HG02642 (cell line): ENCODE measurements at regions not wholly inside any gene's neighbourhood (a gene's known extent, or its start where the extent isn't known, plus 50 kb on each side); places are given as distances from the start of the nearest gene placed in this dataset.

Experiments
- ATAC-seq: cut with Tn5 transposase; IDR thresholded peaks from one replicate; pipeline ENCODE4 v1.9.1; 2021; ENCODE audit warnings: mild to moderate bottlenecking; ENCODE audit not compliant: unreplicated experiment, poor library complexity

- ATAC-seq = no peak
Measured at GRCh38 chr15:54854667-54855066, 342.1 kb downstream of the RSL24D1 start.

DNA sequence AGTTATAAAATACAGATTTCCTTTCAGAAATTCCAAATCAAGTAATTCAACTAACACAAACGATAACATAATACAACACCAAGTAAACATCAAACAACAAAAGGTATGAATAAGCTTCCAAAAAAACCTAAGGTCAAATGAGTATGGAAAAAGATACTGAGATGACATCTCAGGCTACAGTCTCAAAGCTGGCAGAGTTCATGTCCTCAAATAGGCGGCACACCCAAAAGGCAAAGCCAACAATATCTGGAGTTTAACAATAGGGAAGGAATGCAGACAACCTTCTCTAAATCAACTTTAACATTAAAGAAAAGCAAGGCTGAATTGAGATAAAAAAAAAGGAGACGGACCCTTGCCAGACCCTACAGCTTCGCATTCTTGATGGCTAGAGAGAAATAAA is 346.6 kb downstream of the RSL24D1 start:
- no peak for ATAC-seq

DNA sequence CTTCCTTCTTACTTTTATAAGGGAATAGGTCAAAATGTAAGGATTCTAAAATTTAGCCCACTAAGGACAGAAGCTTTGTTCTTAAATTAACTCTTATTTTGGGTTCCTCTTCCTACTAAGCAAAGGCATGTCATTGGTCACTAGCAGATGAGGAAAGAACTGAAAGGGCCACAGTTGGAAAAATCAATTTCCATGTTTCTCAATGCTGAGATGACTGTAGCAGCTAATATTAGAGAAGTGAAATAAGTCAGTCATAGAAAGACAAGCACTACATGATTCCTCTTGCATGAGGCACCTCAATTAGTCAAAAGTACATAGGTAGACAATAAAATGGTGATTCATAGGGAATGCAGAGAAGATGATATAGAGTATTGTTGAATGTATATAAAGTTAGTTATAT is 353.7 kb downstream of the RSL24D1 start:
- no peak for ATAC-seq

GRCh38 chr15:54841701-54842305 is 354.9 kb downstream of the RSL24D1 start:
- ATAC-seq = no peak

GRCh38 chr15:54840621-54841398 is 355.9 kb downstream of the RSL24D1 start:
- no peak for ATAC-seq

DNA sequence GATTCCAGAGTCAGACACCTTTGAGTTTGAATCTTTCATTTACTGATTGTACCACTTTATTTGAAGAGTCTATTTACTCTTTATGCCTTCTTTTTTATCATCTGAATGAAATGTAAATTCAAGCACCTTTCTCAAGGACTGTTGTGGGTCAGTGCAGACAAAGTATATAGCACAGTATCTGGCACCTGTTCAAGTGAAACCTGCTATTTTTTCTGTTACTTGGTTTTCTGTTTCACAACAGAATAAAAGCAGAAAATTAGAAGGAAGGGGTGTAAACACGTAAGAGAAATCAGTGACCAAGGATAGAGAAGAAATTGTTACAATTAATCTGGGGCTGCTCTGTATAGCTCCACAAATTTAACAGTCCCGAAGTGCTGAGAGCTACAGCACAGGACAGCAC is 357.4 kb downstream of the RSL24D1 start:
- no peak for ATAC-seq

GRCh38 chr15:54836052-54836795 is 360.5 kb downstream of the RSL24D1 start:
- no peak for ATAC-seq

- no peak for ATAC-seq
Measured at GRCh38 chr15:54829821-54830220, 366.9 kb downstream of the RSL24D1 start.

- ATAC-seq = no peak
Measured at GRCh38 chr15:54820811-54821210, 375.9 kb downstream of the RSL24D1 start.

GRCh38 chr15:54820098-54820497 is 376.6 kb downstream of the RSL24D1 start:
- ATAC-seq = no peak

- no peak for ATAC-seq
Measured at GRCh38 chr15:54816401-54816800, 380.3 kb downstream of the RSL24D1 start.

DNA sequence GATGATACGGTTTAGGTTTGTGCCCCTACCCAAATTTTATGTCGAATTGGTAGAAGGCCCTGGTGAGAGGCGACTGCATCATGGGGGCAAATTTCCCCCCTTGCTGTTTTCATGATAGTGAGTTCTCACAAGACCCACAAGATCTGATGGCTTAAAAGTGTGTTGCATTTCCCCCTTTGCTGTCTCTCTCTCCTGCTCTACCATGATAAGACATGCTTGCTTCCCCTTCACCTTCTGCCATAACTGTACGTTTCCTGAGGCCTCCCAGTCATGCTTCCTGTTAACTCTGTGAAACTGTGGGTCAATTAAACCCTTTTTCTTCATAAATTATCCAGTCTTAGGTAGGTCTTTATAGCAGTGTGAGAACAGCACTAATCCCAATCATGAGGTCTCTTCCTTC is 381.2 kb downstream of the RSL24D1 start:
- no peak for ATAC-seq

- no peak for ATAC-seq
Measured at GRCh38 chr15:54812383-54812782, 384.4 kb downstream of the RSL24D1 start.

- ATAC-seq = no peak
Measured at GRCh38 chr15:54810496-54810895, 386.2 kb downstream of the RSL24D1 start.

DNA sequence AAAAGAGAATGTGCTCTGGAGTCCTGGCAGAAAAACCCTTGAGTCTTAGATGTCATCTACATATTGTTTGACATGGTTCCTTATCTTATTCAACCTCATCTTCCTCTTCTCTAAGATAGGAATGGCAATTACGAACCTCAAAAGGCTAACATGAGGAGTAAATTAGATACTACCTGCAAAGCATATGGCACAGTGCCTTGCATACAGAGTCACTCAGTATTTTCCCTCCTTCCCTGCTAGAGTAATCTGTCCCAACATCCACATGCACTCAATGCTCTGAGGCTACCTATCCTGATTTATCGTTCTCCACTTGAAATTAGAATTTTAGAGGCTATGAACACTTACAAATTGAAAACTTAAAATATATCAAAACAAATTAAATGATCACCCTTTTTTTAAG is 386.7 kb downstream of the RSL24D1 start:
- ATAC-seq = no peak

DNA sequence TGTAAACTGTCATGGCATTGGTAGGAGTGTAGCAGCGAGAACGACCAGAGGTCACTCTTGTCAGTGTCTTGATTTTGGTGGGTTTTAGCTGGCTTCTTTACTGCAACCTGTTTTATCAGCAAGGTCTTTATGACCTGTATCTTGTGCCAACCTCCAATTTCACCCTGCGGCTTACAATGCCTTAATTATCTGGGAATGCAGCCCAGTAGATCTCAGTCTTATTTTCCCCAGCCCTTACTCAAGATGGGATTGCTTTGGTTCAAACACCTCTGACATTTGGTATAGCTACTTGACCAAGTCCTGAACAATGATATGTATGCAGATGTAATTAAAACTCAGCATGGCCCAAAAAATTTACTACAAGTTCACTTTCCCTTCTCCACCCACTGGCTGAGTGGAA is 388.4 kb downstream of the RSL24D1 start:
- no peak for ATAC-seq

DNA sequence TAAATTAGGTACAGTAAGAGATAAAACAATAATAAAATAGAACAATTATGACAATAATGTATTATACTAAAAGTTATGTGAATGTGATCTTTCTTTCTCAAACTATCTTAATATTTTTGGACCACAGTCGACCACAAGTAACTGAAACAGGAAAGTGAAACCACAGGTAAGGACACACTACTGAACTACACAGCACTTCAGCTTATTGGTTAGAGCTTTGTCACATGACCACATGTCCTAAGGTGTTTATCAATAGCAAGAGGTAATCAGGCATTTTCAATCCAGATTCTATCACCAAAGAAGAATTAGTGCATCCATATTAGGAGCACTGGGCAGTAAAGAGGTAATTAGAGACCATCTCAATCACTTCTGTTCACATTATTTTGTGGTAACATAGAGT is 392.8 kb downstream of the RSL24D1 start:
- ATAC-seq = no peak

GRCh38 chr15:54803134-54803808 is 393.5 kb downstream of the RSL24D1 start:
- ATAC-seq = peak; percentile 72

DNA sequence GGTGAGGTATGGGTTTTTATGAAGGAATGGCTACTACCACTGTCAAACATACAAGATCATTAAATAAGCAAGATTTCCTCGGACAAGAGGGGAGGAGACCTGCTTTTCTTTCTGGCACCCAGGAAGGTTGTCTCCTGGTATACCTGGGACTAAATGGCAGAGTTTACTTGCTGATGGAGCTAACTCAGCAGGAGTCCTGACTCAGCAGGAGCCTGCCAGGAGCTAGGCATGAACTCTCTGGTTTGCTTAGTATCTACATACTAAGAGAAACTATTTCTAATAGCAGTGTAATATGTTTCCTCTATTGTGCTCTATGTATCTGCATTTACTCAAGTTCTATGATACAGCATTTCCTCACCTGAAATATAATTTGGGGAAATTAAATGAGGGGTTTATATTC is 404.2 kb downstream of the RSL24D1 start:
- ATAC-seq = no peak

DNA sequence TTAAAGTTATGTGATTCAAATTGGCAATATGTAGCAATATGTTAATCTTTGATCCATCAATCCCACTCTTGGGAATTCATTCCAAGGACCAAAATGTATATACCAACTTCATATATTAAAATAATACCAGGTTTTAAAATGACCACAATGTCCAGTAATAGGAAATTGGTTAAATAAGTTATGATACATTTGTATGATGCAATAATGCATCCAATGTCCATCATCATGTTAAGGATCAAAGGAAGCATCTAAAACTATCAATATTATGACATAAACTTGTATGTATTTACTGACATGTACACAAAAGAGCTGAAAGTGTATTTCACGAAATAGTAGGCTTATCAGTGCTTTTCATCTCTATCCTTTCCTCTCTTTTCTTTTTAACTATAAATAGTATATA is 406.0 kb downstream of the RSL24D1 start:
- no peak for ATAC-seq

- ATAC-seq = no peak
Measured at GRCh38 chr15:54789376-54789775, 407.4 kb downstream of the RSL24D1 start.
